ENCODE measurements at regions not wholly inside any gene's neighbourhood (a gene's known extent, or its start where the extent isn't known, plus 50 kb on each side); places are given as distances from the start of the nearest gene placed in this dataset.

DNA sequence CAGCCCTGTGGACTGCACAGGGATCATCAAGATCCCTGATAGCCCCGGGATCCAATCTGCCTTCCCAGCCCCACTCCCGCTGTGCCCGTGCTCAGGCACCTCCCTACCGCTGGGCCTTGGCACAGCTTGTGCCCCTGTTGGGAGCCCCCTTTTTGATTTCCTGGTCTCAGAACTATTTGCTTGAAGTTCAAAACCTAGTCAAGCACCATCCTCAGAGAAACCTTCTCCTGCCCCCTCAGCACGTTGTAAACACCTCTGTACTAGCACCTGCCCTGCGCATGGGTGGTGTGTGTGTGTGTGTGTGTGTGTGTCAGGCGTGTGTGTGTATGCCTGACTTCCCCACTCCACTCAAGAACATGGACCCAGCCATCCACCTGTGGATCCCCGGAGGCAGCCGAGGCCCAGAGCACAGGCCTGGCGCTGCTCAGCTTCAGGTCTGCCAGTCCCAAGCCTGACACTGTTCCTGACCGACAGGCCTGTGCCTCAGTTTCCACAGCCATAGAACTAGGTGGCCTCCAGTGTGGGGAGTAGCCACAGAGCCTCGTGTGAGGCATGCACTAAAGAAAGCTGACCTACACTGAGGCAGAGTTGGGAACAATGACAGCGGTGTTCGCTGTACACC, 65.5 kb downstream of the ADRA2C start:
- TF ChIP-seq, protein P1, sequence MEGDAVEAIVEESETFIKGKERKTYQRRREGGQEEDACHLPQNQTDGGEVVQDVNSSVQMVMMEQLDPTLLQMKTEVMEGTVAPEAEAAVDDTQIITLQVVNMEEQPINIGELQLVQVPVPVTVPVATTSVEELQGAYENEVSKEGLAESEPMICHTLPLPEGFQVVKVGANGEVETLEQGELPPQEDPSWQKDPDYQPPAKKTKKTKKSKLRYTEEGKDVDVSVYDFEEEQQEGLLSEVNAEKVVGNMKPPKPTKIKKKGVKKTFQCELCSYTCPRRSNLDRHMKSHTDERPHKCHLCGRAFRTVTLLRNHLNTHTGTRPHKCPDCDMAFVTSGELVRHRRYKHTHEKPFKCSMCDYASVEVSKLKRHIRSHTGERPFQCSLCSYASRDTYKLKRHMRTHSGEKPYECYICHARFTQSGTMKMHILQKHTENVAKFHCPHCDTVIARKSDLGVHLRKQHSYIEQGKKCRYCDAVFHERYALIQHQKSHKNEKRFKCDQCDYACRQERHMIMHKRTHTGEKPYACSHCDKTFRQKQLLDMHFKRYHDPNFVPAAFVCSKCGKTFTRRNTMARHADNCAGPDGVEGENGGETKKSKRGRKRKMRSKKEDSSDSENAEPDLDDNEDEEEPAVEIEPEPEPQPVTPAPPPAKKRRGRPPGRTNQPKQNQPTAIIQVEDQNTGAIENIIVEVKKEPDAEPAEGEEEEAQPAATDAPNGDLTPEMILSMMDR (IDR thresholded peaks at IDR 0.05; ENCODE audit: poor library complexity) = no peak
- no peak for TF ChIP-seq EZH2 (IDR thresholded peaks at IDR 0.05; ENCODE audit: borderline replicate concordance)
- TF ChIP-seq EZH2phosphoT487 (IDR thresholded peaks at IDR 0.05; ENCODE audit: low read depth, severe bottlenecking, unreplicated experiment) = no peak

All from hepatocyte (in vitro differentiated cells).